ENCODE measurements at regions not wholly inside any gene's neighbourhood (a gene's known extent, or its start where the extent isn't known, plus 50 kb on each side); places are given as distances from the start of the nearest gene placed in this dataset.

DNA sequence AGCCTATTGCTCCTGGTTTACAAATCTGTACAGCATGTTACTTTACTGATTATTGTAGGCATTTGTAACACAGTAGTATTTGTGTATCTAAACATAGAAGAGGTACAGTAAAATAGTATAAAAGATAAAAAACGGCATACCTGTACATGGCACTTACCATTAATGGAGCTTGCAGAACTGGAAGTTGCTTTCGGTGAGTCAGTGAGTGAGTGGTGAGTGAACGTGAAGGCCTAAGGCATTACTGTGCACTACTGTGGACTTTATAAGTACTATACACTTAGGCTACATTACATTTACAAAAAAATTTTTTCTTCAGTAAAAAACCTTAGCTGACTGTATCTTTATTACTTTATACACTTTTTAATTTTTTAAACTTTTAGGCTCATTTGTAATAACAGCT, 90.9 kb downstream of the RAP2B start:
- Histone ChIP-seq H3K14ac (ENCODE audit: low read length) (no peak overlapping the region), H2BK5ac (ENCODE audit: low read length) (no peak overlapping the region), H3K4me1 (ENCODE audit: control insufficient read depth in 2 of 2, insufficient read depth in 1 of 2, low read depth in 1 of 2, low read length in 2 of 2) (no peaks in the 10 kb centered on the region), H3K79me1 (ENCODE audit: low read depth, low read length) (no peaks in the 10 kb centered on the region), H2BK15ac (ENCODE audit: low read length) (no peak overlapping the region), H3K18ac (ENCODE audit: low read length) (no peak overlapping the region), H3K4me2 (ENCODE audit: insufficient read depth, low read length, poor library complexity, severe bottlenecking) (no peak overlapping the region), H2AK5ac (ENCODE audit: low read depth, low read length) (no peak overlapping the region), H4K8ac (ENCODE audit: low read depth, low read length) (no peak overlapping the region), H3K9ac (ENCODE audit: low read depth, low read length, poor library complexity) (no peak overlapping the region), H2BK120ac (ENCODE audit: low read depth, low read length) (no peak overlapping the region), H2BK12ac (ENCODE audit: low read length) (no peak overlapping the region), H3K27me3 (ENCODE audit: control insufficient read depth in 3 of 3, insufficient read depth in 3 of 3, low read depth in 1 of 3, low read length in 3 of 3) (no peaks in the 10 kb centered on the region), H4K91ac (ENCODE audit: low read depth, low read length, poor library complexity) (no peak overlapping the region), H3K4ac (ENCODE audit: low read length) (no peak overlapping the region), H3K36me3 (replicated peaks in 1 of 2; ENCODE audit: control insufficient read depth in 2 of 2, insufficient read depth in 2 of 2, low read length in 2 of 2) (no peaks in the 10 kb centered on the region), H3K4me3 (ENCODE audit: low read length in 2 of 2) (no peak overlapping the region), H3K23ac (ENCODE audit: low read depth, low read length, poor library complexity) (no peak overlapping the region), H2AFZ (ENCODE audit: low read length) (no peak overlapping the region), H3K9me3 (replicated peaks in 1 of 2; ENCODE audit: control insufficient read depth in 2 of 2, insufficient read depth in 1 of 2, low read depth in 1 of 2, low read length in 2 of 2) (no peaks in the 10 kb centered on the region), H3K27ac (replicated peaks; ENCODE audit: low read length) (no peak overlapping the region)
- no CpG with 5 or more reads among the region's 3 CpGs for WGBS, 2 donors (ENCODE audit: extremely low coverage in 2 of 2, insufficient read length in 2 of 2, insufficient replicate concordance in 1 of 2)
- DNase-seq (ENCODE audit: low spot score), result no peak

- Histone ChIP-seq H2BK12ac (ENCODE audit: low read length) (no peak overlapping the region), H3K18ac (ENCODE audit: low read length) (no peak overlapping the region), H3K9me3 (replicated peaks in 1 of 2; ENCODE audit: control insufficient read depth in 2 of 2, insufficient read depth in 1 of 2, low read depth in 1 of 2, low read length in 2 of 2) (no peaks in the 10 kb centered on the region), H3K4me1 (ENCODE audit: control insufficient read depth in 2 of 2, insufficient read depth in 1 of 2, low read depth in 1 of 2, low read length in 2 of 2) (no peaks in the 10 kb centered on the region), H2AFZ (ENCODE audit: low read length) (no peak overlapping the region), H4K8ac (ENCODE audit: low read depth, low read length) (no peak overlapping the region), H3K36me3 (replicated peaks in 1 of 2; ENCODE audit: control insufficient read depth in 2 of 2, insufficient read depth in 2 of 2, low read length in 2 of 2) (no peaks in the 10 kb centered on the region), H3K4ac (ENCODE audit: low read length) (no peak overlapping the region), H3K27ac (replicated peaks; ENCODE audit: low read length) (no peak overlapping the region), H2BK15ac (ENCODE audit: low read length) (no peak overlapping the region), H3K4me2 (ENCODE audit: insufficient read depth, low read length, poor library complexity, severe bottlenecking) (no peak overlapping the region), H2BK120ac (ENCODE audit: low read depth, low read length) (no peak overlapping the region), H3K9ac (ENCODE audit: low read depth, low read length, poor library complexity) (no peak overlapping the region), H3K4me3 (ENCODE audit: low read length in 2 of 2) (no peak overlapping the region), H3K23ac (ENCODE audit: low read depth, low read length, poor library complexity) (no peak overlapping the region), H2AK5ac (ENCODE audit: low read depth, low read length) (no peak overlapping the region), H3K14ac (ENCODE audit: low read length) (no peak overlapping the region), H3K27me3 (ENCODE audit: control insufficient read depth in 3 of 3, insufficient read depth in 3 of 3, low read depth in 1 of 3, low read length in 3 of 3) (no peaks in the 10 kb centered on the region), H2BK5ac (ENCODE audit: low read length) (no peak overlapping the region), H4K91ac (ENCODE audit: low read depth, low read length, poor library complexity) (no peak overlapping the region), H3K79me1 (ENCODE audit: low read depth, low read length) (no peaks in the 10 kb centered on the region)
- no CpG with 5 or more reads among the region's 5 CpGs for WGBS, 2 donors (ENCODE audit: extremely low coverage in 2 of 2, insufficient read length in 2 of 2, insufficient replicate concordance in 1 of 2)
- no peak for DNase-seq (ENCODE audit: low spot score)
Measured at GRCh38 chr3:153254361-153254760, 92.3 kb downstream of the RAP2B start.

- H3K18ac ChIP-seq (ENCODE audit: low read length), result no peak overlapping the region
Measured at GRCh38 chr3:153257673-153258351, 95.8 kb downstream of the RAP2B start.

DNA sequence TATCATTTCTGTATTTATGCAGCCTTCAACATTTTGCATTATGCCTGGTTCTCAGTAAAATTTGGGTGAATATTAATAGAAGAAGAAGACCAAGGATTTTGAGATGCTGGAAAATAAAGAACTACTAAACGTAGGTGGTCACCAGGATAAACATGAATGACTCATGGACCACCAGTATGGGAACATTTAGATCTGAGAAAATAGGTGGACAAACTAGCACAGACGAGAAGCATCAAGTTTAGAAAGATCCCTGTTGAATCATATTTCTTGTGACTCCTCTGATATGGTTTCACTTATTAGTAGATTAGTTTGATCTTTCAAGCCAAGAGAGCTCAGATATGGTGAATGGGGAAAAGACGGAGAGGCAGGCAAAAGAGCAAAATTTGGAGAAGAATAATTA, 97.9 kb downstream of the RAP2B start:
- no peak overlapping the region for H3K18ac ChIP-seq (ENCODE audit: low read length)
- H2BK120ac ChIP-seq (ENCODE audit: low read depth, low read length), result no peak overlapping the region
- H3K36me3 ChIP-seq (replicated peaks in 1 of 2; ENCODE audit: control insufficient read depth in 2 of 2, insufficient read depth in 2 of 2, low read length in 2 of 2), result no peaks in the 10 kb centered on the region
- no peak overlapping the region for H3K4me3 ChIP-seq (ENCODE audit: low read length in 2 of 2)
- H2BK5ac ChIP-seq (ENCODE audit: low read length), result no peak overlapping the region
- no peak overlapping the region for H3K14ac ChIP-seq (ENCODE audit: low read length)
- no peak overlapping the region for H3K4ac ChIP-seq (ENCODE audit: low read length)
- H3K27ac ChIP-seq (replicated peaks; ENCODE audit: low read length), result no peak overlapping the region
- H3K27me3 ChIP-seq (ENCODE audit: control insufficient read depth in 3 of 3, insufficient read depth in 3 of 3, low read depth in 1 of 3, low read length in 3 of 3), result no peaks in the 10 kb centered on the region
- WGBS, 2 donors (ENCODE audit: extremely low coverage in 2 of 2, insufficient read length in 2 of 2, insufficient replicate concordance in 1 of 2), result no CpG with 5 or more reads among the region's 3 CpGs
- no peak overlapping the region for H2AFZ ChIP-seq (ENCODE audit: low read length)
- H3K23ac ChIP-seq (ENCODE audit: low read depth, low read length, poor library complexity), result no peak overlapping the region
- H3K9me3 ChIP-seq (replicated peaks in 1 of 2; ENCODE audit: control insufficient read depth in 2 of 2, insufficient read depth in 1 of 2, low read depth in 1 of 2, low read length in 2 of 2), result no peaks in the 10 kb centered on the region
- no peak overlapping the region for H4K91ac ChIP-seq (ENCODE audit: low read depth, low read length, poor library complexity)
- no peak overlapping the region for H4K8ac ChIP-seq (ENCODE audit: low read depth, low read length)
- no peaks in the 10 kb centered on the region for H3K79me1 ChIP-seq (ENCODE audit: low read depth, low read length)
- no peak overlapping the region for H3K9ac ChIP-seq (ENCODE audit: low read depth, low read length, poor library complexity)
- no peak overlapping the region for H2BK12ac ChIP-seq (ENCODE audit: low read length)
- no peak overlapping the region for H2BK15ac ChIP-seq (ENCODE audit: low read length)
- no peaks in the 10 kb centered on the region for H3K4me1 ChIP-seq (ENCODE audit: control insufficient read depth in 2 of 2, insufficient read depth in 1 of 2, low read depth in 1 of 2, low read length in 2 of 2)
- no peak for DNase-seq (ENCODE audit: low spot score)
- no peak overlapping the region for H2AK5ac ChIP-seq (ENCODE audit: low read depth, low read length)
- H3K4me2 ChIP-seq (ENCODE audit: insufficient read depth, low read length, poor library complexity, severe bottlenecking), result no peak overlapping the region

More at GRCh38 chr3:153257673-153258351, 95.8 kb downstream of the RAP2B start:
- Histone ChIP-seq H4K8ac (ENCODE audit: low read depth, low read length) (no peak overlapping the region), H3K4me2 (ENCODE audit: insufficient read depth, low read length, poor library complexity, severe bottlenecking) (no peak overlapping the region), H3K27me3 (ENCODE audit: control insufficient read depth in 3 of 3, insufficient read depth in 3 of 3, low read depth in 1 of 3, low read length in 3 of 3) (no peaks in the 10 kb centered on the region), H3K9me3 (replicated peaks in 1 of 2; ENCODE audit: control insufficient read depth in 2 of 2, insufficient read depth in 1 of 2, low read depth in 1 of 2, low read length in 2 of 2) (no peaks in the 10 kb centered on the region), H3K4ac (ENCODE audit: low read length) (no peak overlapping the region), H2BK12ac (ENCODE audit: low read length) (no peak overlapping the region), H3K4me3 (ENCODE audit: low read length in 2 of 2) (no peak overlapping the region), H3K79me1 (ENCODE audit: low read depth, low read length) (no peaks in the 10 kb centered on the region), H2AFZ (ENCODE audit: low read length) (no peak overlapping the region), H2AK5ac (ENCODE audit: low read depth, low read length) (no peak overlapping the region), H3K14ac (ENCODE audit: low read length) (no peak overlapping the region), H2BK15ac (ENCODE audit: low read length) (no peak overlapping the region), H3K27ac (replicated peaks; ENCODE audit: low read length) (no peak overlapping the region), H2BK5ac (ENCODE audit: low read length) (no peak overlapping the region), H3K9ac (ENCODE audit: low read depth, low read length, poor library complexity) (no peak overlapping the region), H4K91ac (ENCODE audit: low read depth, low read length, poor library complexity) (no peak overlapping the region), H3K23ac (ENCODE audit: low read depth, low read length, poor library complexity) (no peak overlapping the region), H3K4me1 (ENCODE audit: control insufficient read depth in 2 of 2, insufficient read depth in 1 of 2, low read depth in 1 of 2, low read length in 2 of 2) (no peaks in the 10 kb centered on the region), H3K36me3 (replicated peaks in 1 of 2; ENCODE audit: control insufficient read depth in 2 of 2, insufficient read depth in 2 of 2, low read length in 2 of 2) (no peaks in the 10 kb centered on the region), H2BK120ac (ENCODE audit: low read depth, low read length) (no peak overlapping the region)
- WGBS, 2 donors (ENCODE audit: extremely low coverage in 2 of 2, insufficient read length in 2 of 2, insufficient replicate concordance in 1 of 2), result no CpG with 5 or more reads among the region's 2 CpGs
- no peak for DNase-seq (ENCODE audit: low spot score)
